ENCODE measurements at regions not wholly inside any gene's neighbourhood (a gene's known extent, or its start where the extent isn't known, plus 50 kb on each side); places are given as distances from the start of the nearest gene placed in this dataset.

DNA sequence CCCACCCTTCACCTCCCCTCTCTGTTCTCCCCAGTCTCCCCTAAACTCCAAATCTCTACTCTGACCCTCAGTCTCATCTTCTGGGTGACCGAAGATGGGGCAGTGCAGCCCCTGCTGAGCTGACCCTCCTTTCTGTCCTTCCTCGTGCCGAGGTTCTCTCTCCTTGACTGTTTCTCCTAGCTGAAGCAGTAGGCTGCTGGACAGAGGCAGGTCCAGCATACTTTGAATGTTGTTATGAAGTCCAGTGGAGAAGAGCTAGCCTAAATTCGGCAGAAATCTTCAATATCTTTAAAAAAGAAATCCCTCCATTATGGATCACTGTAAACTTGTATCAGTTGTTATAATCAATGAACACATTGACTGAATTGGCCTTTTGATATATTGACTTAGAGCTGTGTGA is 63.2 kb downstream of the RRM2 start:
- TF ChIP-seq, protein P1, sequence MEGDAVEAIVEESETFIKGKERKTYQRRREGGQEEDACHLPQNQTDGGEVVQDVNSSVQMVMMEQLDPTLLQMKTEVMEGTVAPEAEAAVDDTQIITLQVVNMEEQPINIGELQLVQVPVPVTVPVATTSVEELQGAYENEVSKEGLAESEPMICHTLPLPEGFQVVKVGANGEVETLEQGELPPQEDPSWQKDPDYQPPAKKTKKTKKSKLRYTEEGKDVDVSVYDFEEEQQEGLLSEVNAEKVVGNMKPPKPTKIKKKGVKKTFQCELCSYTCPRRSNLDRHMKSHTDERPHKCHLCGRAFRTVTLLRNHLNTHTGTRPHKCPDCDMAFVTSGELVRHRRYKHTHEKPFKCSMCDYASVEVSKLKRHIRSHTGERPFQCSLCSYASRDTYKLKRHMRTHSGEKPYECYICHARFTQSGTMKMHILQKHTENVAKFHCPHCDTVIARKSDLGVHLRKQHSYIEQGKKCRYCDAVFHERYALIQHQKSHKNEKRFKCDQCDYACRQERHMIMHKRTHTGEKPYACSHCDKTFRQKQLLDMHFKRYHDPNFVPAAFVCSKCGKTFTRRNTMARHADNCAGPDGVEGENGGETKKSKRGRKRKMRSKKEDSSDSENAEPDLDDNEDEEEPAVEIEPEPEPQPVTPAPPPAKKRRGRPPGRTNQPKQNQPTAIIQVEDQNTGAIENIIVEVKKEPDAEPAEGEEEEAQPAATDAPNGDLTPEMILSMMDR (IDR thresholded peaks at IDR 0.05) = no peak
- TF ChIP-seq POLR2A (IDR thresholded peaks at IDR 0.05) = no peak

Data from right lobe of liver (tissue), 4 donors.